Osteoblast (primary cell): ENCODE measurements at regions not wholly inside any gene's neighbourhood (a gene's known extent, or its start where the extent isn't known, plus 50 kb on each side); places are given as distances from the start of the nearest gene placed in this dataset.
A peak's percentile ranks its signal among the peaks of the same experiment; 100 is the strongest.

Source experiments
- DNase-seq: peaks from one replicate; pipeline ENCODE4 v3.0.0; 2011; ENCODE audit warnings: low spot score, mixed read lengths; ENCODE audit not compliant: insufficient read length; ENCODE audit errors: missing footprints
- H2AFZ ChIP-seq: 2 replicates; pipeline ENCODE4 v1.6.0; 2011; ENCODE audit warnings: mild to moderate bottlenecking, low read length
- H3K27ac ChIP-seq: 2 replicates; pipeline ENCODE4 v1.5.1; 2011; ENCODE audit warnings: mild to moderate bottlenecking, low read depth, low read length, moderate library complexity
- H3K27me3 ChIP-seq: 2 replicates; pipeline ENCODE4 v1.6.0; 2012; ENCODE audit warnings: mild to moderate bottlenecking, control low read depth, inconsistent platforms, low read length, moderate library complexity; ENCODE audit not compliant: insufficient read depth
- H3K36me3 ChIP-seq: 2 replicates; pipeline ENCODE4 v1.5.1; 2011; ENCODE audit warnings: mild to moderate bottlenecking, low read length, control low read depth, moderate library complexity; ENCODE audit not compliant: insufficient read depth
- H3K4me1 ChIP-seq: 2 replicates; pipeline ENCODE4 v1.5.1; 2011; ENCODE audit warnings: mild to moderate bottlenecking, low read length, control low read depth, moderate library complexity; ENCODE audit not compliant: insufficient read depth
- H3K4me2 ChIP-seq: 2 replicates; pipeline ENCODE4 v1.6.0; 2011; ENCODE audit warnings: mild to moderate bottlenecking, low read length; ENCODE audit not compliant: insufficient read depth
- H3K4me3 ChIP-seq: fragments of 200-600 bp; sonication (generic); 3 replicates; pipeline ENCODE4 v1.5.1; 2012; ENCODE audit warnings: mild to moderate bottlenecking, low read length, inconsistent platforms; ENCODE audit not compliant: insufficient read depth
- H3K79me2 ChIP-seq: 2 replicates; pipeline ENCODE4 v1.6.0; 2012; ENCODE audit warnings: mild to moderate bottlenecking, low read length, control low read depth, inconsistent platforms; ENCODE audit not compliant: insufficient read depth
- H3K9me3 ChIP-seq: 2 replicates; pipeline ENCODE4 v1.5.1; 2011; ENCODE audit warnings: low read depth, low read length, control low read depth
- H4K20me1 ChIP-seq: 2 replicates; pipeline ENCODE4 v1.6.0; 2012; ENCODE audit warnings: mild to moderate bottlenecking, low read length, control low read depth; ENCODE audit not compliant: insufficient read depth
- CTCF ChIP-seq: IDR thresholded peaks from 2 replicates; pipeline ENCODE4 v1.5.1; 2011; ENCODE audit warnings: mild to moderate bottlenecking, low read depth, low read length, moderate library complexity; ENCODE audit errors: extremely low read depth

DNA sequence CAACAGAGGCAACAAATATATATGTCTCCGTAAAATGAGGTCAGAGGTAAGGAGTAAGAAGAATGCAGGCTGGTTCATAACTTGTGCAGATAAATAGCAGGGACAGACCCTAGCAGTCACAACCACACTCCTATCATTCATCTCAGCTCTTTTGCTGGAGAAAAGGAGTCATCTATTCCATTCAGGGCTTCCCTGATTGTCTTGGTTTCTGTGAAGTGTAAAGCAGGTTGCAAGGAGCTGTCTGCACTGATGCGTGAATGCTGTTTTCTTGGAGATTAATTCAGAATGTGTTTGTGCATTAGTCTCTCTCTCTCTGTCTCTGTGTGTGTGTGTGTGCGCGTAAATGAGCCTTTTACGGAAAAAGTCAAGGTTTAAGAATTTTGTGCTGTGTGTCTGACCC lies 643.3 kb upstream of the SORCS1 start:
- H3K4me2 ChIP-seq: no peak overlapping the region
- H3K79me2 ChIP-seq: no peaks in the 10 kb centered on the region
- H4K20me1 ChIP-seq: no peaks in the 10 kb centered on the region
- H2AFZ ChIP-seq: no peak overlapping the region
- no peak overlapping the region for H3K4me3 ChIP-seq
- peak; percentile 10 for DNase-seq
- H3K27ac ChIP-seq: no peak overlapping the region
- peaks cover 1% of the 10 kb centered on the region for H3K9me3 ChIP-seq
- no peaks in the 10 kb centered on the region for H3K4me1 ChIP-seq
- no peaks in the 10 kb centered on the region for H3K36me3 ChIP-seq
- H3K27me3 ChIP-seq: no peaks in the 10 kb centered on the region
- TF ChIP-seq CTCF: no peak

- Histone ChIP-seq H3K79me2 (no peaks in the 10 kb centered on the region), H4K20me1 (no peaks in the 10 kb centered on the region), H3K9me3 (peaks cover 1% of the 10 kb centered on the region), H2AFZ (no peak overlapping the region), H3K4me2 (no peak overlapping the region), H3K4me1 (no peaks in the 10 kb centered on the region), H3K27ac (no peak overlapping the region), H3K36me3 (no peaks in the 10 kb centered on the region), H3K4me3 (no peak overlapping the region), H3K27me3 (no peaks in the 10 kb centered on the region)
- no peak for TF ChIP-seq CTCF
- no peak for DNase-seq
Observed at GRCh38 chr10:107806026-107806425, 641.5 kb upstream of the SORCS1 start.

GRCh38 chr10:107803546-107803945 lies 639.0 kb upstream of the SORCS1 start:
- no peak for DNase-seq
- peaks cover 1% of the 10 kb centered on the region for H3K9me3 ChIP-seq
- H3K36me3 ChIP-seq: no peaks in the 10 kb centered on the region
- no peaks in the 10 kb centered on the region for H4K20me1 ChIP-seq
- H3K79me2 ChIP-seq: no peaks in the 10 kb centered on the region
- H3K4me3 ChIP-seq: no peak overlapping the region
- no peaks in the 10 kb centered on the region for H3K27me3 ChIP-seq
- no peaks in the 10 kb centered on the region for H3K4me1 ChIP-seq
- H3K4me2 ChIP-seq: no peak overlapping the region
- H3K27ac ChIP-seq: no peak overlapping the region
- TF ChIP-seq CTCF: no peak
- no peak overlapping the region for H2AFZ ChIP-seq

DNA sequence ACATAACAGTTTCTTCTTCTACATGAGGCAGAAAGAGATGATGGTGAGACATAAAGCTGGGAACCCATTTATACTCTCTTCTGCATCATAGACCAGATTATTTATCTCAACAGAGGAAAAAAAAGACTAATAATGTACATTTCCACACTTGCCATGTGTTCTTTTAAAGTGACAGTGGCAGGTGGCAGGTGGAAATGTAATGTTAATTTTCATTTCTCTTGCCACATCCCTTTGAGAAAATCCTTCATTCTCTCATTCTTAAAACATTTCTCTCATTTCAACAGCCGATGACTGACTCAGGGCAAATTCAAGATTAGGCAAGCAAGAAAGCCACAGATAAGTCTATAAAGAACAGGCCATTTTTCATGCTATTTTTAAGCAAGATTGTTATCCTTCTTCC lies 635.6 kb upstream of the SORCS1 start:
- H3K27ac ChIP-seq: no peak overlapping the region
- H4K20me1 ChIP-seq: no peaks in the 10 kb centered on the region
- no peak overlapping the region for H3K4me3 ChIP-seq
- H3K27me3 ChIP-seq: no peaks in the 10 kb centered on the region
- H3K79me2 ChIP-seq: no peaks in the 10 kb centered on the region
- DNase-seq: no peak
- H3K4me2 ChIP-seq: no peak overlapping the region
- no peak overlapping the region for H2AFZ ChIP-seq
- TF ChIP-seq CTCF: no peak
- H3K4me1 ChIP-seq: no peaks in the 10 kb centered on the region
- no peaks in the 10 kb centered on the region for H3K36me3 ChIP-seq
- H3K9me3 ChIP-seq: no peaks in the 10 kb centered on the region
